SU-DHL-6 (cell line): ENCODE measurements at regions not wholly inside any gene's neighbourhood (a gene's known extent, or its start where the extent isn't known, plus 50 kb on each side); places are given as distances from the start of the nearest gene placed in this dataset.

Experiments used
- CTCF ChIP-seq: fragments of 200-600 bp; sonication (generic); IDR thresholded peaks from one replicate; pipeline ENCODE4 v1.5.1; 2017; ENCODE audit warnings: antibody characterized with exemption, mild to moderate bottlenecking, low read length, moderate library complexity; ENCODE audit not compliant: insufficient read depth, poor library complexity, severe bottlenecking
- EZH2phosphoT487 ChIP-seq: fragments of 200-600 bp; sonication (generic), shearing (Covaris generic); conservative IDR thresholded peaks from 2 replicates; pipeline ENCODE4 v1.6.1; 2018; ENCODE audit warnings: mild to moderate bottlenecking, antibody characterized with exemption, low read length, moderate library complexity, mixed read lengths

- TF ChIP-seq CTCF, result no peak
- no peak for TF ChIP-seq EZH2phosphoT487
Observed at GRCh38 chr6:50637267-50637666, 76.1 kb upstream of the TFAP2D start.
